Urinary bladder (tissue), 3 donors: ENCODE measurements at regions not wholly inside any gene's neighbourhood (a gene's known extent, or its start where the extent isn't known, plus 50 kb on each side); places are given as distances from the start of the nearest gene placed in this dataset.
"Not testable (repeated sequence)": the region's sequence is repeated elsewhere in the genome, so short reads cannot be mapped to it uniquely, and the experiment has no call there.

Experiments
- DNase-seq: peaks from one replicate; pipeline ENCODE4 v3.0.0-alpha.2; 2015; ENCODE audit errors: extremely low spot score
- H3K27ac ChIP-seq: one replicate; pipeline ENCODE4 v1.5.1; 2013; ENCODE audit warnings: low read depth, mild to moderate bottlenecking, moderate library complexity
- H3K36me3 ChIP-seq: one replicate; pipeline ENCODE4 v1.6.1; 2013; ENCODE audit warnings: mild to moderate bottlenecking, moderate library complexity; ENCODE audit not compliant: insufficient read depth
- H3K4me1 ChIP-seq: one replicate; pipeline ENCODE4 v1.6.1; 2013; ENCODE audit warnings: mild to moderate bottlenecking, moderate library complexity; ENCODE audit not compliant: insufficient read depth
- H3K4me3 ChIP-seq: one replicate; pipeline ENCODE4 v1.5.1; 2013; ENCODE audit warnings: low read depth, low read length
- WGBS: extraction: QIAGEN DNeasy Blood & Tissue Kit; methylation state at CpG from one replicate; pipeline ENCODE4 v1.1.7; 2013; 5-methylcytosine and 5-hydroxymethylcytosine counted together
- donor health status: healthy with polysubstance abuse.
- donor health status: healthy.

GRCh38 chr2:16102976-16103380 lies 162.6 kb downstream of the MYCN start:
- no peak overlapping the region for H3K4me3 ChIP-seq
- no peaks in the 10 kb centered on the region for H3K36me3 ChIP-seq
- DNase-seq, result no peak
- WGBS, result 39% methylated on average over 16 of the region's 16 CpGs
- no peaks in the 10 kb centered on the region for H3K4me1 ChIP-seq
- H3K27ac ChIP-seq, result no peak overlapping the region

GRCh38 chr2:16102358-16102975 lies 162.1 kb downstream of the MYCN start:
- Histone ChIP-seq H3K4me1 (no peaks in the 10 kb centered on the region), H3K4me3 (no peak overlapping the region), H3K36me3 (no peaks in the 10 kb centered on the region), H3K27ac (no peak overlapping the region)
- 68% methylated on average over 14 of the region's 14 CpGs for WGBS
- no peak for DNase-seq

- no peak for DNase-seq
Measured at GRCh38 chr2:16101196-16101595, 160.8 kb downstream of the MYCN start.

GRCh38 chr2:16100006-16100405 lies 159.7 kb downstream of the MYCN start:
- H3K36me3 ChIP-seq, result no peaks in the 10 kb centered on the region
- H3K27ac ChIP-seq, result no peak overlapping the region
- DNase-seq, result no peak
- H3K4me3 ChIP-seq, result no peak overlapping the region
- H3K4me1 ChIP-seq, result no peaks in the 10 kb centered on the region
- whole genome bisulfite sequencing, result 93% methylated on average over 1 of the region's 1 CpG

More at GRCh38 chr2:16101196-16101595, 160.8 kb downstream of the MYCN start:
- H3K27ac ChIP-seq, result no peak overlapping the region
- no peaks in the 10 kb centered on the region for H3K4me1 ChIP-seq
- no peaks in the 10 kb centered on the region for H3K36me3 ChIP-seq
- WGBS, result 88% methylated on average over 3 of the region's 3 CpGs
- H3K4me3 ChIP-seq, result no peak overlapping the region

- H3K27ac ChIP-seq, result no peak overlapping the region
- 95% methylated on average over 2 of the region's 2 CpGs for WGBS
- no peak overlapping the region for H3K4me3 ChIP-seq
- H3K36me3 ChIP-seq, result no peaks in the 10 kb centered on the region
- H3K4me1 ChIP-seq, result no peaks in the 10 kb centered on the region
- DNase-seq, result no peak
Measured at GRCh38 chr2:16099326-16099725, 159.0 kb downstream of the MYCN start.

GRCh38 chr2:16096962-16097361 lies 156.6 kb downstream of the MYCN start:
- no peak for DNase-seq
- Histone ChIP-seq H3K36me3 (no peaks in the 10 kb centered on the region), H3K27ac (no peak overlapping the region), H3K4me1 (no peaks in the 10 kb centered on the region), H3K4me3 (no peak overlapping the region)
- WGBS, result 73% methylated on average over 4 of the region's 4 CpGs

GRCh38 chr2:16095483-16095882 lies 155.1 kb downstream of the MYCN start:
- H3K4me1 ChIP-seq, DNase-seq, H3K36me3 ChIP-seq, H3K4me3 ChIP-seq, H3K27ac ChIP-seq: not testable (repeated sequence)
- WGBS, result 54% methylated on average over 1 of the region's 1 CpG

GRCh38 chr2:16094811-16095210 lies 154.5 kb downstream of the MYCN start:
- Histone ChIP-seq H3K27ac (no peak overlapping the region), H3K4me1 (no peaks in the 10 kb centered on the region), H3K4me3 (no peak overlapping the region), H3K36me3 (no peaks in the 10 kb centered on the region)
- DNase-seq, result no peak
- 79% methylated on average over 6 of the region's 6 CpGs for WGBS

GRCh38 chr2:16093639-16094529 lies 153.5 kb downstream of the MYCN start:
- no peak for DNase-seq
- Histone ChIP-seq H3K4me3 (no peak overlapping the region), H3K36me3 (no peaks in the 10 kb centered on the region), H3K4me1 (no peaks in the 10 kb centered on the region), H3K27ac (no peak overlapping the region)
- WGBS, result 50% methylated on average over 17 of the region's 17 CpGs

- WGBS, result 92% methylated on average over 13 of the region's 13 CpGs
- Histone ChIP-seq H3K27ac (no peak overlapping the region), H3K4me1 (no peaks in the 10 kb centered on the region), H3K36me3 (no peaks in the 10 kb centered on the region), H3K4me3 (no peak overlapping the region)
- no peak for DNase-seq
Measured at GRCh38 chr2:16092861-16093638, 152.7 kb downstream of the MYCN start.

- no peak overlapping the region for H3K27ac ChIP-seq
- no peak for DNase-seq
- H3K4me1 ChIP-seq, result no peaks in the 10 kb centered on the region
- H3K36me3 ChIP-seq, result no peaks in the 10 kb centered on the region
- WGBS, result 34% methylated on average over 1 of the region's 1 CpG
- no peak overlapping the region for H3K4me3 ChIP-seq
Measured at GRCh38 chr2:16091576-16092282, 151.4 kb downstream of the MYCN start.

GRCh38 chr2:16090650-16091575 lies 150.6 kb downstream of the MYCN start:
- H3K27ac ChIP-seq, result no peak overlapping the region
- DNase-seq, result no peak
- 88% methylated on average over 15 of the region's 15 CpGs for WGBS
- no peaks in the 10 kb centered on the region for H3K36me3 ChIP-seq
- no peaks in the 10 kb centered on the region for H3K4me1 ChIP-seq
- H3K4me3 ChIP-seq, result no peak overlapping the region
